AG09309 (cell line): ENCODE measurements at regions not wholly inside any gene's neighbourhood (a gene's known extent, or its start where the extent isn't known, plus 50 kb on each side); places are given as distances from the start of the nearest gene placed in this dataset.
A peak's percentile ranks its signal among the peaks of the same experiment; 100 is the strongest.
"Not testable (repeated sequence)": the region's sequence is repeated elsewhere in the genome, so short reads cannot be mapped to it uniquely, and the experiment has no call there.

Source experiments
- DNase-seq: peaks from one replicate; pipeline ENCODE4 v3.0.0-alpha.2; 2010; ENCODE audit warnings: low read depth
- H3K4me3 ChIP-seq: 2 replicates; pipeline ENCODE4 v1.5.1; 2011; ENCODE audit warnings: mild to moderate bottlenecking, low read depth, low read length, moderate library complexity; ENCODE audit not compliant: control insufficient read depth
- CTCF ChIP-seq: IDR thresholded peaks from 2 replicates; pipeline ENCODE4 v1.5.1; 2011; ENCODE audit warnings: mild to moderate bottlenecking, low read depth, low read length, inconsistent platforms; ENCODE audit not compliant: insufficient read depth, control insufficient read depth; ENCODE audit errors: missing control alignments

GRCh38 chr12:58678753-58679152 is 241.6 kb downstream of the LRIG3 start:
- no peak overlapping the region for H3K4me3 ChIP-seq
- TF ChIP-seq CTCF: no peak
- no peak for DNase-seq

- no peak overlapping the region for H3K4me3 ChIP-seq
- no peak for TF ChIP-seq CTCF
- DNase-seq: no peak
Measured at GRCh38 chr12:58681730-58682129, 238.6 kb downstream of the LRIG3 start.

GRCh38 chr12:58695263-58695662 is 225.0 kb downstream of the LRIG3 start:
- no peak for TF ChIP-seq CTCF

GRCh38 chr12:58701536-58701935 is 218.8 kb downstream of the LRIG3 start:
- no peak for DNase-seq
- no peak overlapping the region for H3K4me3 ChIP-seq
- no peak for TF ChIP-seq CTCF

More at GRCh38 chr12:58695263-58695662, 225.0 kb downstream of the LRIG3 start:
- DNase-seq: no peak
- no peak overlapping the region for H3K4me3 ChIP-seq

GRCh38 chr12:58703866-58704265 is 216.4 kb downstream of the LRIG3 start:
- peak; percentile 71 for DNase-seq
- no peak overlapping the region for H3K4me3 ChIP-seq
- TF ChIP-seq CTCF: no peak

- DNase-seq, H3K4me3 ChIP-seq: not testable (repeated sequence)
Measured at GRCh38 chr12:58704770-58705169, 215.5 kb downstream of the LRIG3 start.

GRCh38 chr12:58710901-58711300 is 209.4 kb downstream of the LRIG3 start:
- no peak for TF ChIP-seq CTCF
- no peak for DNase-seq
- H3K4me3 ChIP-seq: no peak overlapping the region
